RWPE1 (cell line): ENCODE measurements at regions not wholly inside any gene's neighbourhood (a gene's known extent, or its start where the extent isn't known, plus 50 kb on each side); places are given as distances from the start of the nearest gene placed in this dataset.

ENCODE experiments used
- CTCF ChIA-PET: fragments of 350-600 bp; sonication (Branson Sonifier 250); formaldehyde crosslinking; extraction: SDS; loops from one replicate; lab custom pipeline; 2021; lab: Yijun Ruan, JAX
- POLR2A ChIA-PET: fragments of 400-600 bp; formaldehyde crosslinking; extraction: SDS; loops from one replicate; lab custom pipeline; 2020; ENCODE audit warnings: antibody characterized with exemption; ENCODE audit not compliant: low non-redundant PET; lab: Yijun Ruan, JAX
- DNase-seq: peaks from one replicate; pipeline ENCODE4 v3.0.0; 2012; ENCODE audit warnings: low spot score
- H3K27ac ChIP-seq: fragments of 450-650 bp; 2 replicates; pipeline ENCODE4 v1.5.1; 2017
- CTCF ChIP-seq: fragments of 450-650 bp; conservative IDR thresholded peaks from 2 replicates; pipeline ENCODE4 v1.5.1; 2017; ENCODE audit warnings: low read depth, mild to moderate bottlenecking

DNA sequence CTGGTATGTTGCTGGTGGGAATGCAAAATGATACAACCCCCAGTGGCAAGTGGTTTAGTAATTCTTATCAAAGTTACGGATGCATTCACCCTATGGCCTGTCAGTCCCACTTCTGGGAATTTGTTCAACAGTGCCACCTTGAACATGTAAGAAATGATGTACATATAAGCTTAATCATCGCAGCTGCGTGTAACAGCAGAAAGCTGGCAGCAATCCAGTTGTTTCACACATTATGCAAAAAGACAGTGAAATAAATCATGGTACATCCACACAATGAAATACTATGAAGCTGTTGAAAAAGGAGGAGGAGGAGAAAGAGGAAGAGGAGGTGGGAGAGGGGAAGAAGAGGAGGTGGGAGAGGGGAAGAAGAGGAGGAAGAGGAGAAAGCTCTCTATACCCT, 76.2 kb upstream of the MYL10 start:
- DNase-seq, result no peak
- ChIA-PET POLR2A (no interaction called here), CTCF (interaction anchor here (0.6 kb wide), 1 partner anchor 128 kb away, joined by 3 read pairs; no protein-coding TSS in a partner anchor)
- peak overlapping the region; percentile 45; the same call in 1 of the 2 replicates for H3K27ac ChIP-seq
- TF ChIP-seq CTCF, result no peak

DNA sequence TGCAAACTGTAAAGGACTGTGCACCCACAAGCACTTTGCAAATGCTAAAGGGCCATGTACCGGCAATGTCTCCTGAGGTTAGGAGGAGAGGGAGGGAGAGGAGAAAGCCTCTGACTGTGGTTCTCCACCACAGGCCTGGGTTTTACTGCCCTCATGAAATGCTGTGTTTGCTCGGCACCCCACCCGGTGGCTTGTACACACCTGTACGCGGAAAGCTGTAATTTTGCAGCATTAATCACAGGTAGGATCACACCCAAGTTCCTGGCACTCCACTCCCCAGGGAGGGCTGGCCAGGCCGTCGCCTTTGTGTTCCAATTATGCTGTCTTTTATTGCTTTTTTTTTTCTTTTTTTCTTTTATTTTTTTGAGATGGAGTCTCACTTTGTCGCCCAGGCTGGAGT, 78.5 kb upstream of the MYL10 start:
- no peak for DNase-seq
- POLR2A ChIA-PET, result no interaction called here
- CTCF ChIA-PET, result interaction anchor here (0.6 to 1.1 kb wide), 3 partner anchors 11 to 162 kb away, joined by 4 to 6 read pairs (median 4); no protein-coding TSS in a partner anchor
- no peak for TF ChIP-seq CTCF
- peak overlapping the region; percentile 21; the same call in 1 of the 2 replicates for H3K27ac ChIP-seq

- CTCF ChIA-PET, result no interaction called here
- H3K27ac ChIP-seq, result no peak overlapping the region; the same call in 1 of the 2 replicates
- DNase-seq, result no peak
- POLR2A ChIA-PET, result no interaction called here
- no peak for TF ChIP-seq CTCF
These were observed 79.1 kb upstream of the MYL10 start for GRCh38 chr7:101708223-101708622.

GRCh38 chr7:101712652-101713051, 83.6 kb upstream of the MYL10 start:
- no peak for TF ChIP-seq CTCF
- CTCF ChIA-PET, result no interaction called here
- no peak overlapping the region for H3K27ac ChIP-seq
- DNase-seq, result no peak
- POLR2A ChIA-PET, result no interaction called here

GRCh38 chr7:101714097-101714496, 85.0 kb upstream of the MYL10 start:
- H3K27ac ChIP-seq, result no peak overlapping the region
- CTCF ChIA-PET, result no interaction called here
- POLR2A ChIA-PET, result no interaction called here
- no peak for TF ChIP-seq CTCF
- DNase-seq, result no peak

GRCh38 chr7:101717628-101718357, 88.7 kb upstream of the MYL10 start:
- peak overlapping the region; percentile 93 for H3K27ac ChIP-seq
- peak; percentile 67 for DNase-seq
- no peak for TF ChIP-seq CTCF
- ChIA-PET CTCF (no interaction called here), POLR2A (no interaction called here)
